COLO668 (cell line): ENCODE measurements at regions not wholly inside any gene's neighbourhood (a gene's known extent, or its start where the extent isn't known, plus 50 kb on each side); places are given as distances from the start of the nearest gene placed in this dataset.

Experiments
- DNase-seq: peaks from one replicate; lab custom pipeline; 2025; ENCODE audit not compliant: unreplicated experiment; lab: John Stamatoyannopoulos, UW

DNA sequence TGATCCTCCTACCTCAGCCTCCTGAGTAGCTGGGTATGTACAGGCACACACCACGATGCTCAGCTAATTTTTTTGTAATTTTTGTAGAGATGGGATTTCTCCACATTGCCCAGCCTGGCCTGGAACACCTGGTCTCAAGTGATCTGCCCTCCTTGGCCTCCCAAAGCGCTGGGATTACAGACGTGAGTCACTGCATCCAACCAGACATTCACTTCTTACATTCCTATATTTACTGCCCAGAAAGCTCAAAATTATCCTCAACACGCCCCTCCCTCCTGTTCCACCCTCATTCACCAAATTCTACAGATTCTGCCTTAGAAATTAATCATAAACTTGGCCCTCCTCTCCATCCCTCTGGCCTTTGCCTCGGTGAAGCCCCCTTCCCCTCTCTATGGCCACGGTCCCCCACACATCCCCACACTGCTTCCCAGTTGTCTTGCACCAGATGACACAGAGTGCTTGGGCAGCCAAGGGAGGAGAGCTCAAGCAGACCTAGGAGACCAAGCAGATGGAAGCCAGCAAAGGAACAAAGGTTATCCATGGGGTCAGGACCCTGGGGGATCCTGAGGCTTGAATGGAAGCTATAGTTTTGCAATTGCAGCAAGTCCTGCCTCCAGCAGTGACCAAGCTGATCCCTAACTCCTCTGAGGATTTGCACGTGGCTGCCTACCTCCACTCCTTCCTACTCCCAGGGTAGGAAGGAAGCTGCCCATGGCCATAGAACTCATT, 213.2 kb upstream of the FOXN3 start:
- DNase-seq: no peak

DNA sequence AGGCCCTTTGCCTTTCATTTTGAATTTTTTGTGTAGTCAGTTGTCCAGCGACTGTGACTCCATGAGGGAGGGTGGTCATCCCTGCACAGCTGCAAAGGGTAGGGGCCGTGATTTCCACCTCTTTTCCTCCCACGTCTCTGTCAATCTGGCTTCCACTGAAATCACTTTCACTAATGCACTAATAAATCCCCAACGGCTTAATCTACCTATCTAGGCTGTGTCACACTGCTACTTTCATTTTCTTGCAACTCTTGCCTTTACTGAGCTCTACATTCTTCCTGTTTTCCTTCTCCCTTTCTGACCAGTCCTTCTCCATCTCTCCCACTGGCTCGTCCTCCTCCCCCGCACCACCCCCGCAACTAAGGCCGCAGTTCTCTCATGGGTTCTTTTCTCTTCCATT, 212.3 kb upstream of the FOXN3 start:
- no peak for DNase-seq

- DNase-seq: no peak
These were observed 211.5 kb upstream of the FOXN3 start for GRCh38 chr14:89628521-89628920.

- DNase-seq: no peak
These were observed 209.3 kb upstream of the FOXN3 start for GRCh38 chr14:89626233-89626806.

DNA sequence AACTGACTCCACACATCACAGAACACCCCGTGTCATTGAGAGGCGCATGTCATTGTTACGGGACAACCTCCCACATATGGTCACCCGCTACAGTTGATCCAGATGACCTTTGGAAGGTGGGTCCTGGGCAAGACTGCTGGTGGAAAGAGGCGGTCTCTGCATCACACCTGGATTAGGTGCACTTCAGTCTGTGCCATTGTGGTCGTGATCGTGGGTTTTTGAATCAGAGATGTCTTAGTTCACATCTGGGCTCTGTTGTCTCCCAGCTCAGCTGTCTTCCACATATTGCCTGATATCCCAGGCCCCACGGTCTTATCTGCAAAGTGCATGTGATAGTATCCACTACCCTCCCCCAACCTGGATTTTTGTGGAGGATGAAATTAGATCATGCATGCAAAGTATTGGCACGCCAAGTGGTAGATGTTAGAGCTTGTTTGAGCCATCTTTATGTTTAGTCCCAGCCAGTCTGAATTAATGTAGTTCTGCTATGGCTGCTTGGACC, 208.7 kb upstream of the FOXN3 start:
- DNase-seq: peak; percentile 59

DNA sequence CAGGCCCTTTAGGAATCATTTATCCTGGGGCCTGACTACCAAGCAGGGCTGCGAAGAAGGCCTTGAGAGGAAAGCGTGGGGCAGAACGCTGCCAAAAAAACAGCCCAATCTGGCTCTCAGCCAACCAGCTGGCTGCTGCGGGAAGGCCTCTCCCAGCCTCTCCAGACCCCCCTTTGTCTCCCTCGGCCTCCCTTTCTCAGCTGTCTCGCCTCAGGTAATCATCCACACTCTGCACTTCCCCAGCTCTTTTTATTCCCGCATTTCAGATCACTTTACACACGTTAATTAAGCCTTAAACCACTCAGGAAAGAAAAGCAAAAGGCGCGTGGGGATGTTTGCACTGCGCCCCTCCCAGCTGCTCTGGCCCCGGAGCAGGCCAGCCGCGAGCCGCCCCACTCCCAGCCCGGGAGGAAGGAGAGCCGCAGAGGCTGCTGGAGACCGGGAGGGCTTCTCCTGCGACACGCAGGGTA, 208.2 kb upstream of the FOXN3 start:
- peak; percentile 76 for DNase-seq

DNA sequence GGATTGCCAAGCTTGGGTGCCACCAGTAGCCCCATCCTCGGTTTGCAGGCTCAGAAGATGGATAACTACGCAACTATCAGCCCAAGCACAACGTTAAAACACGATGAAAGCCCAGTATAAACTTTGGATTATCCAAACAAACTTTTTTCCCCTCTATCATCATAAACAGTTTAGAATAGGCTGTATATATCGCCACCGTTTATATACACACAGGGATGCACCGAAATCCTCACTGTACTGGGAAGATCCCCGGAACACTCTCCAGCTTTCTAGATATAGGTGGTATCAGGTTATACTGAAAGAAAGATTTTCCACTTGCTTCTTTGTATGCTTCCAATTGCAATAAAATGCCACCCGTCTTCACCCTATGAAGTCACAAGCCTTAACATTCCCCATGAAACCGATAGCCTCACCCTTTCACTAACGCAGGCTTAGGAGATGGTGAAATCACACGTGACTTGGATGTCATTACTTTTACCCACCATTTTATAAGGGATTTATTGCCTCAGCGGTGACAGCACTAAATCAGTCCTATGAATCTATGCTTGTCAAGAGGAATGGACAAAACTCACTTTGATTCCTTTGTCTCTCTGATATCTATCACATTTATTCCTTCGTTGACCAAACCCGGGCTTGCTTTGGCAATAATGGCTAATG, 207.6 kb upstream of the FOXN3 start:
- no peak for DNase-seq

DNA sequence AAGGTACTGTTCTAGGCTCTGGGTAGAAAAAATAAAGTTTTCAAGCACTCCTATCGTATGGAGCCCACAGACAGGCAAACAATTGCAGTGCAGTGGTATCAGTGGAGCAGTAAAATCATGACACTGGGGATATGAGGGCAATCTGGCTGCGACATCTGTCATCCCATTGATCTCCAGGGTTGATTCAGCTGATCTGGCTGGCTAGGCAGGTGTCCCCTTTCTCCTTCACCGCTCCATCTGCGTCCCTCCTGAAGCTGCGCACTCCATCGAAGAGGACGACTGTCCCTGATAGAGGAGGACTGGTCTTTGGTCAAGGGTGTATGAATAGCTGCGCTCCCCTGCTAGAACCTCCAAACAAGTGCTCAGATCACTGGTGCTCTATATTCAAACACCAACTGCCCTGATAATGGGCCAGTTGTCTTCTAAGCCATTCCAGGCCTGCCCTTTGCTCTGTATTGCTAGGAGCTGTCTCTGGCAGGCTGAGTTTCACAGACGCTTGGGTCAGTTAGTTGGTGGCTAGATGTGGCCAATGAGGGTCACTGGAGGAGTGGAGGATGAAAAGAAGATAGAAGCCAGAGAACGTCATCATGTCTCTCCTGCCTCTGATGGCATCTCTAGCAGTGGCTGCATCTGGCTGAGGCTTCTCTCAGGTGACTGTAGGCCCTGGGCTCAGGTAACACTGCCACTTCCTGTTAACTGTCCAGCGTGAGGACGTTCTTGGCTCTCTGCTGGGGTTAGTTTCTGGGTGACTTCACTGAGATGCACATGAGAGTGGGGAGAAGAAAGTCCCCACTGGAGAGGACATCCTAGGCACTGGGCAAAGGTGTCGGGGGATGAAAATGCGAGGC, 205.0 kb upstream of the FOXN3 start:
- no peak for DNase-seq

DNA sequence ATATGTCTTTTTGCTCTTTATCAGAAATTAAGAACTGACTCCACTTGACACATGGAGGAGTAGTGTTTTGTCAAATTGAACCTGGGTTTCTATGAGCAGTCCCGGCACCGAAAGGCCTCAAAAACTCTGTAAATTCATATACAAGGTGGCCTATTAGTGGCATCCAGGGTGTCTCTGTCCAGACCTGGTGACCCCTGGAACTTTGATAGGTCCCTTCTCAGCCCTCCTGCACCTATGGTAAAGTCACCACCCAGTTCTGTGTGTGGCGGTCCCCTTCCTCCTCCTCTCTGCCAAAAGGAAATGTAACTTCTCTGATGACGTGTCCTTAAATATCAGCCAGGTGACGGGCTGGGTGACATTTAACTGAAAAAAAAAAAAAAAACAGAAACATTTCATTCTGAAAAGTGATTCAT, 204.0 kb upstream of the FOXN3 start:
- DNase-seq: no peak

DNA sequence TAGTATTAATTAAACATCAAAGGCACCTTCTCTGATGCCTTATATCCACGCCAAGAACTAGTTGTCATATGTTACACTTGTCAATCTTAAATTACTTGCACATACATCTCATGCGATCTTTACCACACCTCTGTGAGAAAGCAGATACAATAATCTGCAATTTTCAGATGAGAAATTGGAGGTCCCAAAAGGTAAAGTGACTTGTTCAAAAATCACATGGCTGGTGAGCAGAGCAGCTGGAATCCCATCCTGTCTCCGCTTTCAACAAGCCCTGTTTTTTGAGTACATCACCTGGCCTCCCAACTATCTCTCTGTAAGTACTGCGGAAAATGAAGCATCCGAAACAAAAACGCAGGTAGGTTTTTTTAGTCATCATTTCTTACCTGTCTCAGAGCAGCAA, 203.4 kb upstream of the FOXN3 start:
- DNase-seq: no peak

GRCh38 chr14:89619596-89619995, 202.6 kb upstream of the FOXN3 start:
- DNase-seq: no peak

DNA sequence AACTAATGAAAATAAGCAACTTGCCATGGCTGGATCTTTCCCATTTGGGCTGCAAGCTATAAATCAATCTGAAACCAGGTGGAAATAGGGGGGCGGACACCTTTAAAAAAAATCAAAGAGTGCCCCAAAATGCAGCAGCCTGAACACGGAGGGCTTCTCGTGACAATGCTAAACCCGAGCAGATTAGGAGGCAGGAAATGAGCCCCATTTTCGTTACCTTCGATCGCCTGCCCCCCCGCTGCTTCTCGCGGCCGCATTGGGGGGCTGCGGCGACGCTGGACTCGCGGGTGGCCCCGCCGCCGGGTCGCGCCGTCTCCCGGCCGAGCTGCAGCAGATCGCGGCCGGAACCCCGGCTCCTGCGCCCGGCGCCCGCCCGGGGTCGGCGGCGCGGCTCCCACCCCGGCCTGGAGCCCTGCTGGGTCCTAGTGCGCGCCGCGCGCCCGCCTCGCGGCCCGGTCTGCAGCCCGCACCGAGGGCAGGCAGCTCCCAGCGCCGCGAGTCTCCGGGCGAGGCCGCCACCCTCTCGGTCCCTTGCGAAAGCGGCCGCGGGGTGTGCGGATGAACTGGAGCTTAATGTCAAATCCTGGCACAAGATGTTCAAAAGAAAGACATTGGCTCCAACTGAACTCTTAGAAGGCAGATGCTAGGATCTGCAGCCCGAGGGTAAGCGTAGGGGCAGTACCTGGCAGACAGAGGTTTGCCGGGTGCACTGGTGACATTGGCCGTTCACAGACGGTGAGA, 201.9 kb upstream of the FOXN3 start:
- peak; percentile 89 for DNase-seq

DNA sequence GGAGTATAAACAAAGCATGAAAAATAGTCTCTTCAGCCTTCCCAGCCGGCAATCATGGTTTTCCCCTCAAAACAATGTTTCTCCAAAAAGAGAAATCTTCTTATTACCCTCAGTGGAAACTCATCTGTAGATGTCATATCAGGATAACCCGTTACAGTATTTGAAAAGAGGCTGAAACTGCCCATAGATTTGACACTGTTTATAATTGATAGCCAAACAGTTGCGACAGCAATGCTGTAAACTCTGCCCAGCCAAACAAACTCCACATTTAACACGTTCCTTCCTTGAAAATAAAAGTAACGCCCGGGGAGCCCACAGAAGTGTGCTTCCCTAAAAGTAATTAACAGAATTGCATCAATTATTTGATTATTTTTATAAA, 201.3 kb upstream of the FOXN3 start:
- no peak for DNase-seq

DNA sequence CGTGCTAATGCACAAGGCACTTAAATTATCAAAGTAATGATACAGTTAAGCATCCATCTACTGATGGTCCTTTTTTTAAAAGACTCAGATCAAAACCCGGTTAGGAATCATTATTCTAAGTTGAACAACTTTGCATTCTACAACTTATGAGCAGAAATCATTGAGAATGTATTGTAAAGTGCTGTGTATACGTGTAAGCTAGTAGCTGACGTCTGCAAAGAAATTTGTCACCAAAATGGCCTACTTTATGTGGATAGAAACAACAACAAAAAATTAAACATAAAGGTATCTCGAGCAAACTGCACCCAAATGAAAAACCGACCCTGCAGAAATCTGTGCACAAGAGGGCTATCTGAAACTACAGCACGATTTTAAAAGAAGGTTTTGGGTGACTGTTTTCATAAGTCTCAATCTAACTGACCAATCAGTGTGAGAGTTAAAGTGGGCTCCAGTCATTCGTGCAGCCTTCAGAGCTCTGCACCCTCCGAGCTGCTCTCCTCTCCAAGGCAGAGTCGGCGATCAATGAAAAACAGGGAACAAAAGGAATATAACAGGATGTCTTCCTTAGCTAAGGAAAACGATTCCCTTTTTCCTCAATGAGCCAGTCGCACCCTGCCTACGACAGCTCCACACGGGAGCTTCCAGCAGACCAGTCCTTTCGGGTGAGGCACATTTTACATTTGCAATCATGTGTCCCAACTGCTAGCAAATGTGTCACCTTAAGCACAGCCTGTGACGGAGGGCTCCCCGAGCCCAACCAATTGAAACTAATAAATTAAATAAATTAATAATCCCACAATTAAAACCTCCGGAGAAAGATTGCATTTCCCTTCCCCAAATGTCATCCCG, 200.7 kb upstream of the FOXN3 start:
- DNase-seq: peak; percentile 41

GRCh38 chr14:89616852-89617341, 199.9 kb upstream of the FOXN3 start:
- no peak for DNase-seq

DNA sequence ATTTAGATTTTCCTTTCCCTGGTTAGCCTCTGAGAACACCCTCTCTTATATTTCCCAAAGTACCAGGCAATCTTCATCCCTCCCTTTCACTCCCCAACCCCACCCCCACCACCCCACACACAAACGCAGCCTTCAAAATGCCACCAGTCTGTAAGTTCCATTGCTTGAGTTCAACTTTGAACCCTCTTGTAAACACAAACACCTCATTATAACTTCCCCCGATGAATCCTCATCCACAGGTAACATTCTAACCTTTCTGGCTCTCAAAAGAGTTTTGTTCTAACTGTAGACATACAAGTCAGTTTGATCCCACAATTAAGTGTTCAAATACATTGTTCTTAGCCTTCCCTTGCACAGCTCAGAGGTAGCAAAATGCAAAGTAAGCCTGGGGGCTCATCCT, 199.4 kb upstream of the FOXN3 start:
- no peak for DNase-seq

- DNase-seq: no peak
These were observed 198.4 kb upstream of the FOXN3 start for GRCh38 chr14:89615421-89615820.

DNA sequence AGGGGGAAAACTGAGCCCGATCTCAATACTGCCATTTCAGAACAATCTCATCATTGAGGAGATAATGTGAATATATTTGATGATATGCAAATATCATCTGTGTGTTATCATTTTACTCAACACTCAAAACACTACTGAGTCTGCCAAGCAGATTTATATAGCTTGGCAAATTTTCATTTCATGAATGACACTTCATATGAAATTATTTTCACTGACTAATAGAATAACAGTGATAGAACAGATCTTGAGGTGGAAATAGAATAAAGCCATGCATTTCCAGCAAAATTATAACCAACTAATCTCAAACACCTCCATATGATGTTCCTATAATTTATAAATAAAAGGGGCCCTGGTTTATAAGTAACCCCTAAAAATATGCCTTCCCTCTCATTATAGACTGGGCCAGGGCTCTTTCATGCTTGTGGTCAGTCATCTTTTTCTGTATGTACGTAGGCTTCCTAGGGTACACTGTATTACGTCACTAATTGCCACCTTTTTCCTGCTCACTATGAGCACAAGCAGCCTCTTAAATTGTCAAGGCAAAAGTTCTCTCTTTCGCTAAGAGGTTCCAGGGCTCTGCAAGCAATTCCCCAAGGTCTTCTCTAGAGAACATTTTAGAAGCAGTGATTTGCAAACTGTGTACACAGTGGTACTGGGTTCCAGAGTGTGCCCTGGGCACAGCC, 197.1 kb upstream of the FOXN3 start:
- no peak for DNase-seq
